ENCODE measurements at regions not wholly inside any gene's neighbourhood (a gene's known extent, or its start where the extent isn't known, plus 50 kb on each side); places are given as distances from the start of the nearest gene placed in this dataset.

- WGBS, 2 donors, result 55 to 59% methylated on average over 3 of the region's 3 CpGs
These were observed 1125.7 kb upstream of the GOT2 start for GRCh38 chr16:59859676-59860402.

DNA sequence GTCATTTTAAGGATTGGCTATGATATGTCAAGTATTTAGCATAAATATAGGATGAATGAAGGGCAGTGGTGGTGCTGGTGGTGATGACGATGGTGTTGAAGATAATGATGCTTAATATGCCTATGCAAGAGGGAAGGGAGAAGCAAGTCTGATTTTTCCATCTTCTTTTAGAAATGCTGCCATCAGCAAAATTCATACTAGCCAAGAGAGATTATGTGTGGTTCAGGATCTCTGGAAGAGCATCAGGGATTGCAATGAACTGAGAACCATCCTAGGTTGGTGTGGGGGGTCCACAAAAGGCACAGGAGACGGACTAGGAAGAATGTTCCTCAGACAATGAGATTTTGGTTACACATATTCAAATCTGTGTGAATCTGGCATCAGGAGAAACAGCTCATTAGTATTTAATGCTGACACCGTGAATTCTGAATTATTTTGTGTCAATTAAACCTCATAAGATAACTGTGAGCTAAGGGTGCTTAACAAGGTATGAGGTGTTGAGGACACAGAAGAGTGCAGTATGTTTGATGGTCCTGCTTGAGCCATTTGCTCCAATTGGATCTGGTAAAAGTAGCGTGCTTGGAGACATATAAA lies 1120.8 kb upstream of the GOT2 start:
- TF ChIP-seq, protein P1, sequence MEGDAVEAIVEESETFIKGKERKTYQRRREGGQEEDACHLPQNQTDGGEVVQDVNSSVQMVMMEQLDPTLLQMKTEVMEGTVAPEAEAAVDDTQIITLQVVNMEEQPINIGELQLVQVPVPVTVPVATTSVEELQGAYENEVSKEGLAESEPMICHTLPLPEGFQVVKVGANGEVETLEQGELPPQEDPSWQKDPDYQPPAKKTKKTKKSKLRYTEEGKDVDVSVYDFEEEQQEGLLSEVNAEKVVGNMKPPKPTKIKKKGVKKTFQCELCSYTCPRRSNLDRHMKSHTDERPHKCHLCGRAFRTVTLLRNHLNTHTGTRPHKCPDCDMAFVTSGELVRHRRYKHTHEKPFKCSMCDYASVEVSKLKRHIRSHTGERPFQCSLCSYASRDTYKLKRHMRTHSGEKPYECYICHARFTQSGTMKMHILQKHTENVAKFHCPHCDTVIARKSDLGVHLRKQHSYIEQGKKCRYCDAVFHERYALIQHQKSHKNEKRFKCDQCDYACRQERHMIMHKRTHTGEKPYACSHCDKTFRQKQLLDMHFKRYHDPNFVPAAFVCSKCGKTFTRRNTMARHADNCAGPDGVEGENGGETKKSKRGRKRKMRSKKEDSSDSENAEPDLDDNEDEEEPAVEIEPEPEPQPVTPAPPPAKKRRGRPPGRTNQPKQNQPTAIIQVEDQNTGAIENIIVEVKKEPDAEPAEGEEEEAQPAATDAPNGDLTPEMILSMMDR (IDR thresholded peaks at IDR 0.05), result no peak
- no peak for TF ChIP-seq POLR2A (IDR thresholded peaks at IDR 0.05)
- no peak overlapping the region for H3K4me3 ChIP-seq (ENCODE audit: low read depth, poor library complexity, severe bottlenecking)
- WGBS, 2 donors, result 83 to 86% methylated on average over 4 of the region's 4 CpGs
- DNase-seq (ENCODE audit: low spot score in 2 of 2), result no peak
- intact Hi-C loops (cut with DNase I; ENCODE audit: low total_unique reads), result no loop called here

More at GRCh38 chr16:59859676-59860402, 1125.7 kb upstream of the GOT2 start:
- TF ChIP-seq, protein P1 (IDR thresholded peaks at IDR 0.05), result no peak
- TF ChIP-seq POLR2A (IDR thresholded peaks at IDR 0.05), result no peak
- intact Hi-C loops (cut with DNase I; ENCODE audit: low total_unique reads), result no loop called here
- no peak for DNase-seq (ENCODE audit: low spot score in 2 of 2)
- H3K4me3 ChIP-seq (ENCODE audit: low read depth, poor library complexity, severe bottlenecking), result no peak overlapping the region

DNA sequence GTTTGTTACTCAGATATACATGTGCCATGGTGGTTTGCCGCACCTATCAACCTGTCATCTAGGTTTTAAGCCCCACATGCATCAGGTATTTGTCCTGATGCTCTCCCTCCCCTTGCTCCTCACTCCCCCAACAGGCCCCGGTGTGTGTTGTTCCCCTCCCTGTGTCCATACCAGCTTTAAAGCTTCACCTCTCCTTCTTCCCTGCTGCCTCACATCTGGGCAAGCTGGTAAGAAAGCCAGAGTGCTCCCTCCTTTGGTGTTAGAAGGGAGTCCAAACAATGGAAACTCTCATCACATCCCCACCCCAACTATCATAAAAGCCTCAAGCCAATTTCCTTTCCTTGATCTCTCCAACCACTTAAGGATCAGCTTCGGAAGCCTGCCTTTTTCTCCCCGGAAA lies 1115.6 kb upstream of the GOT2 start:
- no peak for TF ChIP-seq POLR2A (IDR thresholded peaks at IDR 0.05)
- TF ChIP-seq, protein P1 (IDR thresholded peaks at IDR 0.05), result no peak
- H3K4me3 ChIP-seq (ENCODE audit: low read depth, poor library complexity, severe bottlenecking), result no peak overlapping the region
- 59 to 68% methylated on average over 4 of the region's 4 CpGs for WGBS, 2 donors
- DNase-seq (ENCODE audit: low spot score in 2 of 2), result no peak
- intact Hi-C loops (cut with DNase I; ENCODE audit: low total_unique reads), result no loop called here

- no peak overlapping the region for H3K4me3 ChIP-seq (ENCODE audit: low read depth, poor library complexity, severe bottlenecking)
- intact Hi-C loops (cut with DNase I; ENCODE audit: low total_unique reads), result no loop called here
- no peak for DNase-seq (ENCODE audit: low spot score in 2 of 2)
- TF ChIP-seq POLR2A (IDR thresholded peaks at IDR 0.05), result no peak
- TF ChIP-seq, protein P1 (IDR thresholded peaks at IDR 0.05), result no peak
These were observed 1114.2 kb upstream of the GOT2 start for GRCh38 chr16:59848296-59848695.

GRCh38 chr16:59840169-59840568 lies 1106.1 kb upstream of the GOT2 start:
- 67 to 73% methylated on average over 3 of the region's 3 CpGs for WGBS, 2 donors
- intact Hi-C loops (cut with DNase I; ENCODE audit: low total_unique reads), result no loop called here
- DNase-seq (ENCODE audit: low spot score in 2 of 2), result no peak
- no peak for TF ChIP-seq POLR2A (IDR thresholded peaks at IDR 0.05)
- TF ChIP-seq, protein P1 (IDR thresholded peaks at IDR 0.05), result no peak
- no peak overlapping the region for H3K4me3 ChIP-seq (ENCODE audit: low read depth, poor library complexity, severe bottlenecking)

Data from lower leg skin (tissue), 4 donors.